22Rv1 (cell line): ENCODE measurements at regions not wholly inside any gene's neighbourhood (a gene's known extent, or its start where the extent isn't known, plus 50 kb on each side); places are given as distances from the start of the nearest gene placed in this dataset.
"Not testable (repeated sequence)": the region's sequence is repeated elsewhere in the genome, so short reads cannot be mapped to it uniquely, and the experiment has no call there.

ENCODE experiments used
- H3K27ac ChIP-seq: fragments of 450-650 bp; 2 replicates; pipeline ENCODE4 v1.5.1; 2017
- ZFX ChIP-seq: fragments of 450-650 bp; IDR thresholded peaks from 2 replicates; pipeline ENCODE4 v1.6.1; 2017; ENCODE audit warnings: antibody characterized with exemption, borderline replicate concordance
- TF ChIP-seq, protein P1 (sequence below): fragments of 450-650 bp; IDR thresholded peaks from 2 replicates; pipeline ENCODE4 v1.5.1; 2017; ENCODE audit warnings: mild to moderate bottlenecking

DNA sequence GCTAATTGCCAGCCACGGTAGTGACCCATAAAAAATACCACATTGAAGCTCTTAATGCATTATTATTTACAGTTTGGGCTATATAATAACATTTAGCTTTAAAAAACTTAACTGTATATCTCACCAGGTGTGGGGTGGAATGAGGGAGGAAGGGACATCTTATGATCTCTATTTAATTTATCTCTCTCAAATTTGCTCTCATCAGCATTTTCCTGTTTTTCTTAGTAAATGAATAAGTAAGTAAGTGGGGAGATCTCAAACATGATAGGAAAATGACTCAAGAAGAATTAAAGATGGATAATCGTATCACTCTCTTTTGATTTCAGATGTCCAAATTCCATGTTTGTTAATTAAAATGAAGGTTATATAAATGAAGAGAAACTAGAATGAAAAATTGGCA is 200.7 kb upstream of the NR3C2 start:
- TF ChIP-seq, protein P1, sequence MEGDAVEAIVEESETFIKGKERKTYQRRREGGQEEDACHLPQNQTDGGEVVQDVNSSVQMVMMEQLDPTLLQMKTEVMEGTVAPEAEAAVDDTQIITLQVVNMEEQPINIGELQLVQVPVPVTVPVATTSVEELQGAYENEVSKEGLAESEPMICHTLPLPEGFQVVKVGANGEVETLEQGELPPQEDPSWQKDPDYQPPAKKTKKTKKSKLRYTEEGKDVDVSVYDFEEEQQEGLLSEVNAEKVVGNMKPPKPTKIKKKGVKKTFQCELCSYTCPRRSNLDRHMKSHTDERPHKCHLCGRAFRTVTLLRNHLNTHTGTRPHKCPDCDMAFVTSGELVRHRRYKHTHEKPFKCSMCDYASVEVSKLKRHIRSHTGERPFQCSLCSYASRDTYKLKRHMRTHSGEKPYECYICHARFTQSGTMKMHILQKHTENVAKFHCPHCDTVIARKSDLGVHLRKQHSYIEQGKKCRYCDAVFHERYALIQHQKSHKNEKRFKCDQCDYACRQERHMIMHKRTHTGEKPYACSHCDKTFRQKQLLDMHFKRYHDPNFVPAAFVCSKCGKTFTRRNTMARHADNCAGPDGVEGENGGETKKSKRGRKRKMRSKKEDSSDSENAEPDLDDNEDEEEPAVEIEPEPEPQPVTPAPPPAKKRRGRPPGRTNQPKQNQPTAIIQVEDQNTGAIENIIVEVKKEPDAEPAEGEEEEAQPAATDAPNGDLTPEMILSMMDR = no peak
- TF ChIP-seq ZFX = no peak
- no peak overlapping the region for H3K27ac ChIP-seq

DNA sequence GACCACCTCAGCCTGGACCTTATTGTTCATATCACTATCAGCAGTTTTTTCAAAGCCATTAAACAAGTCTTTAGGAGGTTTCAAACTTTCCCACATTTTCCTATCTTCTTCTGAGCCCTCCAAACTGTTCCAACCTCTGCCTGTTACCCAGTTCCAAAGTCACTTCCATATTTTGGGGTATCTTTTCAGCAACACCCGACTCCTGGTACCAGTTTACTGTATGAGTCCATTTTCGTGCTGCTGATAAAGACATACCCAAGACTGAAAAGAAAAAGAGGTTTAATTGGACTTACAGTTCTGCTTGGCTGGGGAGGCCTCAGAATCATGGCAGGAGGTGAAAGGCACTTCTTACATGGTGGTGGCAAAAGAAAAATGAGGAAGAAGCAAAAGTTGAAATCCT is 195.9 kb upstream of the NR3C2 start:
- not testable (repeated sequence) for H3K27ac ChIP-seq

DNA sequence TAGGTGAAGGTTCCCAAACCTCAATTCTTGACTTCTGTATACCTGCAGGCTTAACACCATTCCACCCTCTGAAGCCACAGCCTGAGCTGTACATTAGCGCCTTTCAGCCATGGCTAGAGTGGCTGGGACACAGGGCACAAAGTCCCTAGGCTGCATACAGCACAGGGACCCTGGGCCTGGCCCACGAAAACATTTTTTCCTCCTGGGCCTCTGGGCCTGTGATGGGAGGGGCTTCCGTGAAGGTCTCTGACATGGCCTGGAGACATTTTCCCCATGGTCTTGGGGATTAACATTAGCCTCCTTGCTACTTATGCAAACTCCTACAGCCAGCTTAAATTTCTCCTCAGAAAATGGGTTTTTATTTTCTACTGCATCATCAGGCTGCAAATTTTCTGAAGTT is 195.2 kb upstream of the NR3C2 start:
- H3K27ac ChIP-seq = not testable (repeated sequence)

DNA sequence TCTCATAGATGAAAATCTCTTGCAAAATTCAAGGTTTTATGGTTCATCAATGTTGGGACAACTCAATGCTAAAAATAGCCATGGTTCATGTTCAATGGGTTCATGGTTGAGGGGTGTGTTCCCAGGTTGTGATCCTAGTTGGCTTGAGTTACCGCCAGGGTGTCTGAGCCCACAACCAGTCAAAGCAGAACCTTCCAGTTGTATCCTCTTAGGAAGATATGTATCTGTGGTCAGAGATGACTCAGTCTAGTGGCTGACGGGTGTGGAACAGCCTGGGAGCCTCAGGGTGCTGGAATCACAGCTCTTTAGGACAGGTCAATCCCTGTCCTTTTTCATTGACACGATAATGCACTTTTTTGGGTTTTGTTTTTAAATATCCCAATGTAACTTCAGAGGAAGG is 192.3 kb upstream of the NR3C2 start:
- H3K27ac ChIP-seq = no peak overlapping the region
- TF ChIP-seq ZFX = no peak
- TF ChIP-seq, protein P1 = no peak

DNA sequence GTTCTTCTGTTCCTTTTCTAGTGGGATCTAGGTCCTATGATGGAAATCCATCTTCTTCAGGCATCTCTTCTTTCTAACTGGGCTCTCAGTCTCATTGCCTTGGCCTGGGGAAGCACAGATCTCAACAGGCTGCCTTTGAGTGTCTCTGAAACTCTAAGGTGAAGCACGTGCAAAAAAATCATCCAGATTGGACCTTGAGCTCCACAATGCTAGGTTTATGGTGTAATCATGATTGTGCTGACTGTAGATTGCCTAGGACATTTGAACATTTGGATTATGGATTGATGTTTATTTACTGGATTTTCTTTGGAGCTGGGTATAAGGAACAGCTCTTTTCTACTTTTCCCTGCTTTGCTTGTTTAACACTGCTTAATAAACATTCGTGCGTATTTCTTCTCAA is 191.5 kb upstream of the NR3C2 start:
- no peak overlapping the region for H3K27ac ChIP-seq
- TF ChIP-seq ZFX = no peak
- TF ChIP-seq, protein P1 = no peak

DNA sequence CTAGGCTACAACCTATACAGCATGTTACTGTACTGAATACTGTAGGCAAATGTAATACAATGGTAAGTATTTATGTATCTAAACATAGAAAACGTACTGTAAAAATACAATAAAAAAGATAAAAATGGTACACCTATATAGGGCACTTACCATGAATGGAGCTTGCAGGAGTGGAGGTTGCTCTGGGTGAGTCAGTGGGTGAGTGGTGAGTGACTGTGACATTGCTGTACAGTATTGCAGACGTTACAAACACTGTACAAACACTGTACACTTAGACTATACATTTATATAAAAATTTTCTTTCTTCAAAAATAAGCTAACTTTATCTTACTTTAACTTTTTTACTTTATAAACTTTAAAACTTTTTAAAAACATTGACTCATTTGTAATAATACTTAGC is 190.3 kb upstream of the NR3C2 start:
- no peak for TF ChIP-seq ZFX
- TF ChIP-seq, protein P1 = no peak
- no peak overlapping the region for H3K27ac ChIP-seq

DNA sequence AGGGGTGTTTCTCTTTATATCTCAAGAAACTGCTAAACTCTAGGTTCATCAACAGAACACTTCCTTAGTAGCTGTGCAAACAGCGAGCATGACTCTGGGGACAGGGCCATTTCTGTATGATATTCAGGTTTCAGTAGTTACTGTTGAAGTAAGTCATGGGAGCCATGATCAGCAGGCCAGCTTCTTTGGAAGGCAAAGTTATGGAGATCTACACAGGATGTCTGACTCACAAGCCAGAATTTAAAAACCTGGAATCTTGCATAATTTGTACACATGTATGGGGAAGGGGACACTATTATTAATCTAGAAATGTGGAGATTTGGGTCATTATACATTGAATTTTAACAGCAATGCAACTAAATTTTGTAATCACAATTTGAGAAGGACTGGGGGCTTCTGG is 187.8 kb upstream of the NR3C2 start:
- H3K27ac ChIP-seq = no peak overlapping the region

DNA sequence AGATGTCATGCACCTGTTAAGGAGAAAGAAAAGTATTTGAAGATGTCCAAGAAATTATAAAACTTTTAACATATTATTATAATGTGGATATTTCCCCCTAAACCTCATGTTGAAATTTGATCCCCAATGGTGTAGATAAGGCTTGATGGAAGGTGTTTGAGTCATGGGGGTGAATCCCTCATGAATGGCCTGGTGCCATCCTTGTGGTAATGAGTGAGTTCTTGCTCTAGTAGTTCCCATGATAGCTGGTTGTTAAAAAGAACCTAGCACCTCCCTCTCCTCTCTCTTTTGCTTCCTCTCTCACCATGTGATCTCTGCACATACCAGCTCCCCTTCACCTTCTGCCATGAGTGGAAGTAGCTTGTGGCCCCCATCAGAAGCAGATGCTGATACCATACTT is 176.6 kb upstream of the NR3C2 start:
- TF ChIP-seq ZFX = no peak
- TF ChIP-seq, protein P1 = no peak
- no peak overlapping the region for H3K27ac ChIP-seq

More for the DNA sequence above, 187.8 kb upstream of the NR3C2 start:
- TF ChIP-seq, protein P1 = no peak
- no peak for TF ChIP-seq ZFX

DNA sequence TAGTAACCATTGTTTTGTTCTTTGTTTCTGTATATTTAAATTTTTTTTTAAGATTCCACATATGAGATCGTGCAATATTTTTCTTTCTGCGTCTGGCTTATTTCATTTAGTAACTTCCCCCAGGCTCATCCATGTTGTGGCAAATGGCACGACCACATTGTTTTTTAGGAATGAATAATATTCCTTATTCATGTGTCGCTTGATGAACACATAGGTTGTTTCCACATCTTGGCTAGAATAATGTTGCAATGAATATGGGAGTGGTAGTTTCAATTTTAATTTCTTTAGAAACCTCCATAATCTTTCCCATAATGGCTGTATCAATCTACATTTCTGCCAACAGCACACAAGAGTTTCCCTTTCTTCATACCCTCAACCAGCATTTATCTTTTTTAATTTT is 166.8 kb upstream of the NR3C2 start:
- TF ChIP-seq ZFX = no peak
- TF ChIP-seq, protein P1 = no peak

DNA sequence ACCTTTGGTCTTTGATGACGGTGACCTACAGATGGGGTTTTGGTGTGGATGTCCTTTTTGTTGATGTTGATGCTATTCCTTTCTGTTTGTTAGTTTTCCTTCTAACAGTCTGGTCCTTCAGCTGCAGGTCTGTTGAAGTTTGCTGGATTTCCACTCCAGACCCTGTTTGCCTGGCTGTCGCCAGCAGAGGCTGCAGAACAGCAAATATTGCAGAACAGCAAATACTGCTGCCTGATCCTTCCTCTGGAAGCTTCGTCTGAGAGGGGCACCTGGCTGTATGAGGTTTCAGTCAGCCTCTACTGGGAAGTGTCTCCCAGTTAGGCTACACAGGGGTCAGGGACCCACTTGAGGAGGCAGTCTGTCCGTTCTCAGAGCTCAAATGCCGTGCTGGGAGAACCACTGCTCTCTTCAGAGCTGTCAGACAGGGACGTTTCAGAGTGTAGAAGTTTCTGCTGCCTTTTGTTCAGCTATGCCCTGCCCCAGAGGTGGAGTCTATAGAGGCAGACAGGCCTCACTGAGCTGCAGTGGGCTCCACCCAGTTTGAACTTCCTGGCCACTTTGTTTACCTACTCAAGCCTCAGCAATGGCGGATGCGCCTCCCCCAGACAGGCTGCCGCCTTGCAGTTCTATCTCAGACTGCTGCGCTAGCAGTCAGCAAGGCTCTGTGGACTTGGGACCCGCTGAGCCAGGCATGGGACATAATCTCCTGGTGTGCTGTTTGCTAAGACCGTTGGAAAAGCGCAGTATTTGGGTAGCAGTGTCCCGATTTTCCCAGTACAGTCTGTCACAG is 156.4 kb upstream of the NR3C2 start:
- not testable (repeated sequence) for H3K27ac ChIP-seq

More for the DNA sequence above, 166.8 kb upstream of the NR3C2 start:
- H3K27ac ChIP-seq = no peak overlapping the region
